HFF-Myc (cell line): ENCODE measurements at regions not wholly inside any gene's neighbourhood (a gene's known extent, or its start where the extent isn't known, plus 50 kb on each side); places are given as distances from the start of the nearest gene placed in this dataset.
"Not testable (repeated sequence)": the region's sequence is repeated elsewhere in the genome, so short reads cannot be mapped to it uniquely, and the experiment has no call there.

Source experiments
- DNase-seq: peaks from one replicate; pipeline ENCODE4 v3.0.0-alpha.2; 2011; ENCODE audit warnings: low read depth; ENCODE audit errors: extremely low read depth
- H3K4me3 ChIP-seq: replicated peaks from 2 replicates; pipeline ENCODE4 v1.5.1; 2011; ENCODE audit warnings: low read depth, mild to moderate bottlenecking, control low read depth, low read length
- CTCF ChIP-seq: IDR thresholded peaks from 2 replicates; pipeline ENCODE4 v1.5.1; 2012; ENCODE audit warnings: mild to moderate bottlenecking, low read depth, low read length, control low read depth; ENCODE audit errors: missing control alignments

- TF ChIP-seq CTCF, result no peak
- no peak overlapping the region for H3K4me3 ChIP-seq
- DNase-seq, result no peak
Observed at GRCh38 chr4:107497054-107497453, 223.0 kb downstream of the PAPSS1 start.

- no peak for DNase-seq
- TF ChIP-seq CTCF, result no peak
- H3K4me3 ChIP-seq, result no peak overlapping the region
Observed at GRCh38 chr4:107492566-107492965, 227.5 kb downstream of the PAPSS1 start.

- no peak for DNase-seq
- no peak for TF ChIP-seq CTCF
- no peak overlapping the region for H3K4me3 ChIP-seq
Observed at GRCh38 chr4:107490116-107490515, 229.9 kb downstream of the PAPSS1 start.

GRCh38 chr4:107483621-107484020 lies 236.4 kb downstream of the PAPSS1 start:
- DNase-seq, H3K4me3 ChIP-seq: not testable (repeated sequence)

GRCh38 chr4:107482546-107482945 lies 237.5 kb downstream of the PAPSS1 start:
- H3K4me3 ChIP-seq, result no peak overlapping the region
- no peak for TF ChIP-seq CTCF
- no peak for DNase-seq

GRCh38 chr4:107478327-107478980 lies 241.6 kb downstream of the PAPSS1 start:
- no peak for TF ChIP-seq CTCF
- H3K4me3 ChIP-seq, result no peak overlapping the region
- no peak for DNase-seq

GRCh38 chr4:107473126-107473525 lies 246.9 kb downstream of the PAPSS1 start:
- no peak for DNase-seq
- H3K4me3 ChIP-seq, result no peak overlapping the region
- TF ChIP-seq CTCF, result no peak
